GM12878 (cell line): ENCODE measurements at regions not wholly inside any gene's neighbourhood (a gene's known extent, or its start where the extent isn't known, plus 50 kb on each side); places are given as distances from the start of the nearest gene placed in this dataset.

Experiments
- POLR2AphosphoS5 ChIP-seq: IDR thresholded peaks from 2 replicates; pipeline ENCODE4 v1.6.1; 2011; ENCODE audit warnings: mild to moderate bottlenecking, low read length, inconsistent platforms
- REST ChIP-seq: IDR thresholded peaks from 2 replicates; pipeline ENCODE4 v1.6.1; 2012; ENCODE audit warnings: mild to moderate bottlenecking, low read depth, low read length
- TARDBP ChIP-seq: IDR thresholded peaks from 2 replicates; pipeline ENCODE4 v1.6.1; 2016; ENCODE audit warnings: borderline replicate concordance
- USF2 ChIP-seq: IDR thresholded peaks from 2 replicates; pipeline ENCODE4 v1.6.1; 2011; ENCODE audit warnings: low read depth, low read length, improper control_type of control experiment, borderline replicate concordance
- ZBTB40 ChIP-seq: fragments of 450-650 bp; IDR thresholded peaks from 2 replicates; pipeline ENCODE4 v1.6.1; 2016; ENCODE audit warnings: mild to moderate bottlenecking, moderate library complexity, borderline replicate concordance

- TF ChIP-seq ZBTB40 (no peak), POLR2AphosphoS5 (no peak), REST (no peak), USF2 (no peak), TARDBP (no peak)
These were observed 274.0 kb downstream of the EFNB2 start (continued) for GRCh38 chr13:106261450-106261849.
